CD4-positive, CD25-positive, alpha-beta regulatory T cell (primary cell): ENCODE measurements at regions not wholly inside any gene's neighbourhood (a gene's known extent, or its start where the extent isn't known, plus 50 kb on each side); places are given as distances from the start of the nearest gene placed in this dataset.

ENCODE experiments used
- ATAC-seq, 2 donors: fragments of 150-1000 bp; cut with Tn5 transposase; one replicate each; pipeline ENCODE4 v1.10.0; 2021; ENCODE audit warnings: low read depth in 2 of 2, moderate number of reproducible peaks in 2 of 2, moderate library complexity in 1 of 2
- DNase-seq, 3 donors: peaks; one replicate each; pipeline versions ENCODE4 v3.0.0 to v3.0.0-alpha.2; 2012 to 2022; ENCODE audit warnings: mixed read lengths in 1 of 3
- H3K27ac ChIP-seq: one replicate; pipeline ENCODE4 v1.7.0; 2013; ENCODE audit warnings: mild to moderate bottlenecking, low read length; ENCODE audit not compliant: insufficient read depth, poor library complexity, severe bottlenecking
- H3K27me3 ChIP-seq: one replicate; pipeline ENCODE4 v1.7.0; 2013; ENCODE audit warnings: low read length; ENCODE audit not compliant: control insufficient read depth, insufficient read depth
- H3K36me3 ChIP-seq: one replicate; pipeline ENCODE4 v1.7.0; 2013; ENCODE audit warnings: mild to moderate bottlenecking, low read length, moderate library complexity; ENCODE audit not compliant: control insufficient read depth, insufficient read depth
- H3K4me1 ChIP-seq: 2 replicates; pipeline ENCODE4 v1.7.0; 2013; ENCODE audit warnings: mild to moderate bottlenecking, low read length; ENCODE audit not compliant: insufficient read depth, control insufficient read depth, poor library complexity, severe bottlenecking
- H3K4me3 ChIP-seq: one replicate; pipeline ENCODE4 v1.7.0; 2013; ENCODE audit warnings: low read depth, mild to moderate bottlenecking, low read length, moderate library complexity
- H3K9me3 ChIP-seq, 2 experiments: 1 replicate in 1 of 2; 2 replicates in 1 of 2; pipeline ENCODE4 v1.7.0; 2013; ENCODE audit warnings: low read length in 2 of 2, mild to moderate bottlenecking in 1 of 2, moderate library complexity in 1 of 2; ENCODE audit not compliant: control insufficient read depth in 2 of 2
- H3K27ac Mint-ChIP-seq, 3 donors: one replicate each; pipeline ENCODE4 v1.8.0; 2020 to 2022; ENCODE audit warnings: mild to moderate bottlenecking in 3 of 3, mixed read lengths in 3 of 3, moderate library complexity in 2 of 3
- H3K27me3 Mint-ChIP-seq: one replicate; pipeline ENCODE4 v1.8.0; 2022; ENCODE audit warnings: mild to moderate bottlenecking, mixed read lengths
- H3K36me3 Mint-ChIP-seq: one replicate; pipeline ENCODE4 v1.8.0; 2020; ENCODE audit warnings: mixed read lengths
- H3K4me1 Mint-ChIP-seq, 4 donors: one replicate each; pipeline ENCODE4 v1.8.0; 2020 to 2022; ENCODE audit warnings: mixed read lengths in 4 of 4, mild to moderate bottlenecking in 1 of 4
- H3K4me3 Mint-ChIP-seq, 4 donors: one replicate each; pipeline ENCODE4 v1.8.0; 2020 to 2022; ENCODE audit warnings: mild to moderate bottlenecking in 4 of 4, mixed read lengths in 4 of 4, moderate library complexity in 3 of 4
- H3K9me3 Mint-ChIP-seq, 7 donors: one replicate each; pipeline ENCODE4 v1.8.0; 2020 to 2022; ENCODE audit warnings: mixed read lengths in 7 of 7, mild to moderate bottlenecking in 3 of 7, moderate library complexity in 2 of 7

DNA sequence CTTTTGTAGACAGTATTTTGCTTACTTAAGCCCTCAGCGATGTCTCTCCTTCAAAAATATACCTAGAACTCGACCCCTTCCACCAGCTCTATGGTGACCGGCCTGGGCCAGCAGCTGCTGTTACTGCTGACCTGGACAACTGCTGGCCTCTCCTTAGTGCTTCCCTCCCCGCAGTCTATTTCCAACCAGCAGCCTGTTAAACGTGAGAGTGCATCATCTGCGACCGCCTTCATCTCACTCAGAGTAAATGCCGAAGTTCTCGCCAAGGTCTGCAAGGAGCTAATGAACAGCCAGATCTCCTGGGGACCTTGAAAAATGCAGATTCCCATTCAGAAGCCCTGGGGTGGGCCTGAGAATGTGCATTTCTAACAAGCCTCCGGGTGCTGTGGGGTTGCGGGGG lies 86.7 kb downstream of the RPLP1 start:
- no peak for ATAC-seq
- no peaks in the 10 kb centered on the region for H3K4me1 Mint-ChIP-seq

DNA sequence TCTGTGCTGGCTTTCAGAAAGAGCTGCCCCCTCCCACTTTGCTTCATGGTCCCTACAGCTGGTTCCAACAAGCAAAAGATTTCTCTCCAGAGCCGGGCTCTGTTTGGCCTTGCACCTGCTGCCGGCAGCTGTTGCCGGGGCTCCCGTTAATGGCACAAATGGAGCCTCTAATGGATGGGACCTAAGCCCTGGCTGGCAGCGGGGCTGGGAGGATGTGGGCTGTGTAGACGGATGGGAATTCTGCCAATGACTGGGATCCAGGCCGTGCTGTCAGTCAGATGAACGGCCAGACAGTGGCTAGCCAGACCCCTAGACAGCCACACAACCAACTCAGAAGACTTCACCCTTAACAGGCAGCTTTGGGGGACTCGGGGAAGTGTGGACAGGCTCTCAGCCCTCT lies 88.0 kb downstream of the RPLP1 start:
- no peak overlapping the region for H3K27ac ChIP-seq
- H3K36me3 Mint-ChIP-seq: no peaks in the 10 kb centered on the region
- H3K9me3 Mint-ChIP-seq: peaks cover 0 to 1% (median 0%) of the 10 kb centered on the region in 7 donors
- no peaks in the 10 kb centered on the region for H3K4me1 Mint-ChIP-seq
- H3K4me1 ChIP-seq: no peaks in the 10 kb centered on the region
- DNase-seq (no peak), ATAC-seq (no peak)
- no peak overlapping the region for H3K4me3 ChIP-seq
- no peaks in the 10 kb centered on the region for H3K36me3 ChIP-seq
- peaks cover 6% of the 10 kb centered on the region for H3K27me3 Mint-ChIP-seq
- H3K27me3 ChIP-seq: peaks cover 4% of the 10 kb centered on the region
- no peak overlapping the region for H3K4me3 Mint-ChIP-seq
- H3K27ac Mint-ChIP-seq: no peak overlapping the region
- H3K9me3 ChIP-seq: no peaks in the 10 kb centered on the region

More for the DNA sequence above, 86.7 kb downstream of the RPLP1 start:
- Histone ChIP-seq H3K36me3 (no peaks in the 10 kb centered on the region), H3K4me3 (no peak overlapping the region), H3K27ac (no peak overlapping the region), H3K9me3 (no peaks in the 10 kb centered on the region), H3K27me3 (peaks cover 4% of the 10 kb centered on the region), H3K4me1 (no peaks in the 10 kb centered on the region)
- Mint-ChIP-seq H3K36me3 (no peaks in the 10 kb centered on the region), H3K9me3 (peaks cover 0 to 1% (median 0%) of the 10 kb centered on the region in 7 donors), H3K4me3 (no peak overlapping the region), H3K27ac (no peak overlapping the region), H3K27me3 (peaks cover 6% of the 10 kb centered on the region)
- no peak for DNase-seq

DNA sequence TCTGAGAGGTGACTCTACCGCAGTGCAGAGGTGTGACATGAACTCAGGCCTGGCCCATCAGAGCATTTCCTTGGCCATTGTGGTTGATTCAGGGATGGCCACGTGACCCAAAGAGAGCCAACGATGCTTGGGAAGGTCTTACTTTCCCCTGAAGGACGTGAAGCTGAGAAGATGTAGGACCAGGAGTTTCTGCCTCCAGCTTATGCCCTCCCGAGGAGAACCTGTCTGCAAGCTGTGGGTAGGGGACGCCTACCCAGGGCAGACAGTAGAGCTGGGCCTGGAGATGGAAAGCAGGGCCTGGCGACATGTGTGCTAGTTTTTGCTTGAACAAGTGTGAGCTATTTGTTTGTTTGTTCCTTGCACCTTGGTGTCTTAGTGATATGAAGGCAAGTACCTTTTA lies 89.4 kb downstream of the RPLP1 start:
- DNase-seq (no peak), ATAC-seq (no peak)
- Histone ChIP-seq H3K36me3 (no peaks in the 10 kb centered on the region), H3K27ac (no peak overlapping the region), H3K4me3 (no peak overlapping the region), H3K4me1 (no peaks in the 10 kb centered on the region), H3K9me3 (no peaks in the 10 kb centered on the region), H3K27me3 (no peaks in the 10 kb centered on the region)
- H3K27me3 Mint-ChIP-seq: peaks cover 6% of the 10 kb centered on the region
- peaks cover 0 to 1% (median 0%) of the 10 kb centered on the region in 7 donors for H3K9me3 Mint-ChIP-seq
- no peaks in the 10 kb centered on the region for H3K4me1 Mint-ChIP-seq
- H3K36me3 Mint-ChIP-seq: no peaks in the 10 kb centered on the region
- no peak overlapping the region for H3K4me3 Mint-ChIP-seq
- H3K27ac Mint-ChIP-seq: peak overlapping the region in 1 of 3 donors; percentile 0

DNA sequence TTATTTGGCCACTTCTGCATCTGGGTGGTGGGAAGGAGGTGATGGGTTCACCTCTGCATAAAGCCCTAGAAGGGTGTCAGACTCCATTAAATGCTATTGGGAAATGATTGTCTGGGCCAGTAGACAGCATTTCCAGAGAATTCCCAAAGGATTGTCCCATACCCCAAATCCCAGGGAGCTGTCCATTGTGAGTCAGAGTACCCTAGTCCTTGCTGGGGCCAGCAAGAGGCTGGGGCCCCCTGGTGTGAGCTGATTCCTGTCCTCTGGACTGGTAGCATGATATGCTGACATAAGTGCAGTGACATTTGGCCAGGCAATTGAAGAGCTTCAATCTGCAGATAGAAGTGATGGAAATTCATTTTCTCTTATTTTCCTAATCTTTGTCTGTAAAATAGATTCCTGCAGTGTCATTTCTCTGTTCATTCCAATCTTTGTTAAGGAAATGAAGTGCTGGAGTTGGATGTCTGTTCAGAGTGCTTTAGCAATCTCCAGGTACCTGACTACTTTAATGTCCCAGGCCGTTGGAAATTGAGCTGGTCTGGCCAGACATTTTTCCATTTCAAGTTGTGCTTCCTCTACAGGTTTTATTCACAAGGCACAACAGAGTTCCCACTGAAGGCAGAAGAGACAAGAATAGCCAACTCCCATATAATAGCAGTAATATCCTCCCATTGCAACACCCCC lies 91.2 kb downstream of the RPLP1 start:
- Histone ChIP-seq H3K4me3 (no peak overlapping the region), H3K36me3 (no peaks in the 10 kb centered on the region), H3K27me3 (no peaks in the 10 kb centered on the region), H3K27ac (no peak overlapping the region), H3K4me1 (no peaks in the 10 kb centered on the region), H3K9me3 (no peaks in the 10 kb centered on the region)
- Mint-ChIP-seq H3K4me3 (no peak overlapping the region), H3K4me1 (no peaks in the 10 kb centered on the region), H3K36me3 (no peaks in the 10 kb centered on the region), H3K9me3 (peaks cover 0 to 3% (median 0%) of the 10 kb centered on the region in 7 donors), H3K27ac (no peak overlapping the region), H3K27me3 (peaks cover 9% of the 10 kb centered on the region)
- DNase-seq (no peak), ATAC-seq (no peak)

DNA sequence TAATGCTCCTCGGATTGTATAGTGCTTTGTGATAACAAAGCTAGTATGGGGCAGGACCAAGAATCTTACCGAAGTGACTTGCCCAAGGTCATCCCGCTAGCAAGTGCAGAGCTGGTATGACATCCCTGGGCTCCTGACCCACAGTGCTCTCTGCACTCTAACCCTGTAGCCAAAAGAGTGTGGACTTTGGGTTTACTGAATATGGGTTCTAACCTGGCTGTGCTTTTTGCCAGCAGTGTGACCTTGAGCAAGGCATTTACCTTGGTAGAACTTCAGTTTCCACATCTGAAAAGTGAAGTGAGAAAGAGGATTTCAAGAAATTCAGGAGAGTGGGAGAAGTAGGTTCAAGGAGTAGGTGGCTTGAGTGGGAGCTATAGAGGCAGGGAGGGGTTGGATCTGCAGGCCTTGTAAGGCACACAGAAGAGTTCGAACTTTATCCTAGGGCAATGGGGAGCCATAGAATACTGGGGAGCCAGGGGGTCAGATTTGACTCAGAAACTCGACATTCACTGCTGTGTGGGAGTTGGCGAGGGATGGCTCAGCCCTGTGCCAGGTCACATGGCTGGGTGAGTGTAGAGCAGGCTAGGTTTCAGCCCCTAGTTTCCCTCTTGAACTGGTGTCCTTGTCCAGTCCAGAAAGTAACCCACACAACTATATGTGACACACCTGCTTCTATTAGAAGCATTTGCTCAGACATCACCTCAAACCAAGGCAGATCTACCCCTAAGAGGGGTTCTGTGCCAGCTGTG lies 91.9 kb downstream of the RPLP1 start:
- Histone ChIP-seq H3K27me3 (no peaks in the 10 kb centered on the region), H3K9me3 (no peaks in the 10 kb centered on the region), H3K36me3 (no peaks in the 10 kb centered on the region), H3K4me3 (no peak overlapping the region), H3K27ac (no peak overlapping the region), H3K4me1 (no peaks in the 10 kb centered on the region)
- Mint-ChIP-seq H3K27ac (no peak overlapping the region), H3K27me3 (peaks cover 12% of the 10 kb centered on the region), H3K9me3 (peaks cover 0 to 3% (median 0%) of the 10 kb centered on the region in 7 donors), H3K36me3 (no peaks in the 10 kb centered on the region), H3K4me1 (no peaks in the 10 kb centered on the region), H3K4me3 (no peak overlapping the region)
- ATAC-seq: no peak
- no peak for DNase-seq

DNA sequence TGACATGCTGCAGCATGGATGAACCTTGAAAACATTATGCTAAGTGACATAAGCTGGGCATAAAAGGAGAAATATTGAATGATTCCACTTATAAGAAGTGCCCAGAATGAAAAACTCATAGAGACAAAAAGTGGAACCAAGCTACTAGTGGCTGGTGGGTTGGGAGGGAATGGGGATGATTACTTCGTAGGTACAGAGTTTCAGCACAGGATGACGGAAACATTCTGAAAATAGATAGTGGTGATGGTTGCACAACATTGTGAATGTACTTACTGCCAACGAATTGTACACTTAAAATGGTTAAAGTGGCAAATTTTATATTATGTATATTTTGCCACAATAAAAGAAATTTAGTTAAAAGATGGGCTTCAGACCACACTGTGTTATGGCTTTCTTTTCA lies 93.6 kb downstream of the RPLP1 start:
- H3K27me3 ChIP-seq: no peaks in the 10 kb centered on the region
- H3K36me3 ChIP-seq: no peaks in the 10 kb centered on the region
- no peak overlapping the region for H3K27ac ChIP-seq
- H3K36me3 Mint-ChIP-seq: no peaks in the 10 kb centered on the region
- no peak overlapping the region for H3K4me3 ChIP-seq
- H3K27me3 Mint-ChIP-seq: peaks cover 22% of the 10 kb centered on the region
- H3K9me3 Mint-ChIP-seq: peaks cover 0 to 10% (median 1%) of the 10 kb centered on the region in 7 donors
- ATAC-seq (no peak), DNase-seq (no peak)
- no peak overlapping the region for H3K4me3 Mint-ChIP-seq
- no peaks in the 10 kb centered on the region for H3K4me1 Mint-ChIP-seq
- H3K4me1 ChIP-seq: no peaks in the 10 kb centered on the region
- H3K9me3 ChIP-seq: peaks cover 0 to under 1% of the 10 kb centered on the region in 2 experiments
- H3K27ac Mint-ChIP-seq: no peak overlapping the region

DNA sequence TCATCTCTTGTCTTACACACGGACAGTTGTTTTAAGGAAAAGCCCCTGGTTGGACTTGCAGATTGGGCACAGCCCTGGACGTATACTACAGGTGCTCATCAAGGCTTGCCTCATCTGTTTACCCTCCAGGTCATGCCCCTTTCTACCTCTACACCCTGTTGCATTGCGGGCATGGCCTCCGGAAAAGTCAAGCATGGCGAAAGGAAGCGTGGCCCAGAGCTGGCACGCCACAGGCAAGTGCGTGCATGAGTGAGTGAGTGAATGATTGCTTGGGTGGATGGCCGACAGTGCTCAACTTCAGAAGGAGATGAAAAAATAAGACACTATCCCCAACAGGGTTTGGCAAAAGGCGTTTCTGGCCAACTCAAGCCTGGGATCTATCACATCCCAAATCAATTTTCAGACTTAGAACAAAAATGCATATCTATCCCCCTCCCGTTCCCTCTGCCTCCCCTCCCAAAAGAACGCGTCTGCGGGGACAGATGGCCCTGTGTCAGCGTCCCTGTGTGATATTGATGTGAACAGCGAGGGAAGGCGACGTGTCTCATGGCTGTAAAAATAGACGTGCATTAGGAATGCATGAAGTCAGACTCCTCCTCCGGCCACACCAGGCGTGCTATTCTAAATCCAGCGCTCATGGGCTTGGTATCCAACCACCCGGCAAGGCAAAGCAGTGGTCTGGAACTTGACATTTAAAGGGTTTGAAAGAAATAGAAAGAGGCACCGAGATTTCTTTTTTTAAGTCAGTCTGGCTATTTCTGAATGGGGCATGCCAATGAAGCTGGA lies 96.0 kb downstream of the RPLP1 start:
- no peaks in the 10 kb centered on the region for H3K27me3 ChIP-seq
- H3K9me3 ChIP-seq: peaks cover 6 to 10% of the 10 kb centered on the region in 2 experiments
- no peaks in the 10 kb centered on the region for H3K36me3 ChIP-seq
- no peak overlapping the region for H3K4me3 Mint-ChIP-seq
- no peak for ATAC-seq
- peaks cover 19% of the 10 kb centered on the region for H3K27me3 Mint-ChIP-seq
- no peak for DNase-seq
- H3K27ac Mint-ChIP-seq: no peak overlapping the region
- H3K27ac ChIP-seq: no peak overlapping the region
- no peaks in the 10 kb centered on the region for H3K4me1 ChIP-seq
- H3K9me3 Mint-ChIP-seq: peaks cover 0 to 19% (median 5%) of the 10 kb centered on the region in 7 donors
- H3K4me1 Mint-ChIP-seq: no peaks in the 10 kb centered on the region
- H3K36me3 Mint-ChIP-seq: no peaks in the 10 kb centered on the region
- H3K4me3 ChIP-seq: no peak overlapping the region
